MCF 10A (cell line): ENCODE measurements at regions not wholly inside any gene's neighbourhood (a gene's known extent, or its start where the extent isn't known, plus 50 kb on each side); places are given as distances from the start of the nearest gene placed in this dataset.

Experiments used
- BruUV-seq: library from RNA; stranded (reverse); fragments of 400-500 nt; replicated peaks from 2 replicates; lab custom pipeline; 2021; lab: Mats Ljungman, UMichigan
- CTCF ChIA-PET: fragments of 300-600 bp; sonication (Branson Sonifier 250); formaldehyde crosslinking; extraction: SDS; loops from one replicate; lab custom pipeline; 2021; ENCODE audit warnings: antibody characterized with exemption, inconsistent platforms; lab: Yijun Ruan, JAX
- POLR2A ChIA-PET: fragments of 300-600, 350-650 bp; sonication (Branson Sonifier 250); formaldehyde crosslinking; extraction: SDS; loops from one replicate; lab custom pipeline; 2020; ENCODE audit warnings: antibody characterized with exemption, inconsistent platforms; lab: Yijun Ruan, JAX
- DNase-seq: peaks from one replicate; pipeline ENCODE4 v3.0.0-alpha.2; 2018; ENCODE audit not compliant: unreplicated experiment
- H3K27ac Mint-ChIP-seq: one replicate; pipeline ENCODE4 v1.8.0; 2022; ENCODE audit warnings: mild to moderate bottlenecking, low read depth, mixed read lengths; ENCODE audit not compliant: unreplicated experiment
- H3K27me3 Mint-ChIP-seq: one replicate; pipeline ENCODE4 v1.8.0; 2022; ENCODE audit warnings: mixed read lengths; ENCODE audit not compliant: insufficient read depth, unreplicated experiment
- H3K36me3 Mint-ChIP-seq: one replicate; pipeline ENCODE4 v1.8.0; 2022; ENCODE audit warnings: mild to moderate bottlenecking, moderate library complexity, mixed read lengths; ENCODE audit not compliant: insufficient read depth, unreplicated experiment
- H3K4me1 Mint-ChIP-seq: one replicate; pipeline ENCODE4 v1.8.0; 2022; ENCODE audit warnings: mixed read lengths; ENCODE audit not compliant: insufficient read depth, unreplicated experiment
- H3K4me3 Mint-ChIP-seq: one replicate; pipeline ENCODE4 v1.8.0; 2022; ENCODE audit warnings: mild to moderate bottlenecking, moderate library complexity, mixed read lengths; ENCODE audit not compliant: unreplicated experiment
- H3K9me3 Mint-ChIP-seq: one replicate; pipeline ENCODE4 v1.8.0; 2022; ENCODE audit warnings: mixed read lengths; ENCODE audit not compliant: unreplicated experiment
- intact Hi-C: fragments of 100-400 bp; cut with micrococcal nuclease; formaldehyde crosslinking; loops from 2 replicates; pipeline ENCODE4 v1.14.1; 2022
- TF ChIP-seq, protein P1 (sequence below): fragments of 200-600 bp; IDR thresholded peaks from one replicate; pipeline ENCODE4 v1.8.0; 2022; ENCODE audit warnings: antibody characterized with exemption, mild to moderate bottlenecking; ENCODE audit not compliant: unreplicated experiment

- H3K36me3 Mint-ChIP-seq = no peaks in the 10 kb centered on the region
- no peak for DNase-seq
Measured at GRCh38 chr13:33392794-33393405, 107.3 kb upstream of the STARD13 start.

GRCh38 chr13:33394294-33394932, 108.9 kb upstream of the STARD13 start:
- POLR2A ChIA-PET = interaction anchor here (0.7 kb wide), 1 partner anchor 88 kb away, joined by 3 read pairs; no protein-coding TSS in a partner anchor
- Mint-ChIP-seq H3K4me3 (no peak overlapping the region), H3K9me3 (no peaks in the 10 kb centered on the region), H3K27ac (no peak overlapping the region), H3K36me3 (no peaks in the 10 kb centered on the region), H3K4me1 (peaks cover 5% of the 10 kb centered on the region), H3K27me3 (no peaks in the 10 kb centered on the region)
- no peak for DNase-seq
- TF ChIP-seq, protein P1, sequence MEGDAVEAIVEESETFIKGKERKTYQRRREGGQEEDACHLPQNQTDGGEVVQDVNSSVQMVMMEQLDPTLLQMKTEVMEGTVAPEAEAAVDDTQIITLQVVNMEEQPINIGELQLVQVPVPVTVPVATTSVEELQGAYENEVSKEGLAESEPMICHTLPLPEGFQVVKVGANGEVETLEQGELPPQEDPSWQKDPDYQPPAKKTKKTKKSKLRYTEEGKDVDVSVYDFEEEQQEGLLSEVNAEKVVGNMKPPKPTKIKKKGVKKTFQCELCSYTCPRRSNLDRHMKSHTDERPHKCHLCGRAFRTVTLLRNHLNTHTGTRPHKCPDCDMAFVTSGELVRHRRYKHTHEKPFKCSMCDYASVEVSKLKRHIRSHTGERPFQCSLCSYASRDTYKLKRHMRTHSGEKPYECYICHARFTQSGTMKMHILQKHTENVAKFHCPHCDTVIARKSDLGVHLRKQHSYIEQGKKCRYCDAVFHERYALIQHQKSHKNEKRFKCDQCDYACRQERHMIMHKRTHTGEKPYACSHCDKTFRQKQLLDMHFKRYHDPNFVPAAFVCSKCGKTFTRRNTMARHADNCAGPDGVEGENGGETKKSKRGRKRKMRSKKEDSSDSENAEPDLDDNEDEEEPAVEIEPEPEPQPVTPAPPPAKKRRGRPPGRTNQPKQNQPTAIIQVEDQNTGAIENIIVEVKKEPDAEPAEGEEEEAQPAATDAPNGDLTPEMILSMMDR = no peak
- intact Hi-C loops = no loop called here
- BruUV-seq = no TSS peak
- CTCF ChIA-PET = interaction anchor here (0.7 to 1.0 kb wide), 2 partner anchors 40 to 331 kb away, joined by 3 read pairs; no protein-coding TSS in a partner anchor

More at GRCh38 chr13:33392794-33393405, 107.3 kb upstream of the STARD13 start:
- intact Hi-C loops = no loop called here
- Mint-ChIP-seq H3K27me3 (no peaks in the 10 kb centered on the region), H3K4me3 (no peak overlapping the region), H3K27ac (no peak overlapping the region), H3K4me1 (peaks cover 12% of the 10 kb centered on the region), H3K9me3 (no peaks in the 10 kb centered on the region)
- CTCF ChIA-PET = no interaction called here
- TF ChIP-seq, protein P1 = no peak
- BruUV-seq = no TSS peak
- POLR2A ChIA-PET = no interaction called here

DNA sequence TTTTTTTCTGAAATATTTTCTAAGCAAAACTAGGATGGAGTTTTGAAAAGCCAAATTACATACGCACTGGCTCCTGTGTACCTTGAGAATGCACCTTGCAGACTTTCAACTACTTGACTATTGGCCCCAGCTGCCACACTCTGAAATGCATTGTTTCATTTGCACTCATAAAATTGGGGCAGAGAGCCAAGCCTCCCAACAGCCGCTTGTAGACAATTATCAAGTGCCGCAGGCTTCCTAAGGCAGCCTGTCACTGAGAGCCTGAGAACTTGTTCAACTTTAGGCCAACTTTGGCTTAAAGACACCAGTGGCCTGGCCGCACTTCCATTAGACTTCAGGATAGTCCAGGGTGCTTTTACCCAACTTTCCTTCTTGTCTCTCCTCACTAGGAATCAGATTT, 115.7 kb upstream of the STARD13 start:
- no peaks in the 10 kb centered on the region for H3K36me3 Mint-ChIP-seq
- no peak for DNase-seq
- H3K27me3 Mint-ChIP-seq = no peaks in the 10 kb centered on the region
- BruUV-seq = no TSS peak
- CTCF ChIA-PET = interaction anchor here (0.6 kb wide), 1 partner anchor 125 kb away, joined by 4 read pairs; no protein-coding TSS in a partner anchor
- H3K27ac Mint-ChIP-seq = no peak overlapping the region
- H3K4me3 Mint-ChIP-seq = no peak overlapping the region
- TF ChIP-seq, protein P1 = no peak
- intact Hi-C loops = no loop called here
- POLR2A ChIA-PET = interaction anchor here (0.8 kb wide), 1 partner anchor 11 kb away, joined by 3 read pairs; no protein-coding TSS in a partner anchor
- no peaks in the 10 kb centered on the region for H3K4me1 Mint-ChIP-seq
- no peaks in the 10 kb centered on the region for H3K9me3 Mint-ChIP-seq

DNA sequence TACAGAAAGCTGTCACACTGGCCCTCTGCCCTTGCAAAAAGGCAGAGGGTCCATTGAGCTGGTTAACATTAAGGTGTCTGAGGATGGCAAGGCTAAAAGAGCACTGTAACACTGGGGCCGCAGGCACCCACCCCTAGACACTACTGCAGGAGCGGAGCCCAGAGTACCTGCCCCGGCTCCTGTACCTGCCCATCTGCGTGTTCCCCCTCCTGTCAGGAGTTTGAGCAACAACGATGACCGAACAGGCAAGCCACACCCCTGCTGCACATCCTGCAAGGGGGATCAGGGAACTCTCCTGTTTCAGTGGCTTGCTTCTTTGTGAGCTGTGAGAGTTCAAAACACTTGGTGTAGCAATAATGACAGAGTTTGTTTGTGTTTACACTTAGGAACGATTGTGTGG, 117.4 kb upstream of the STARD13 start:
- no peaks in the 10 kb centered on the region for H3K36me3 Mint-ChIP-seq
- ChIA-PET CTCF (no interaction called here), POLR2A (no interaction called here)
- no peak for DNase-seq
- H3K4me3 Mint-ChIP-seq = no peak overlapping the region
- no peaks in the 10 kb centered on the region for H3K4me1 Mint-ChIP-seq
- BruUV-seq = no TSS peak
- H3K9me3 Mint-ChIP-seq = no peaks in the 10 kb centered on the region
- H3K27me3 Mint-ChIP-seq = no peaks in the 10 kb centered on the region
- intact Hi-C loops = no loop called here
- TF ChIP-seq, protein P1 = no peak
- H3K27ac Mint-ChIP-seq = no peak overlapping the region
